ENCODE measurements at regions not wholly inside any gene's neighbourhood (a gene's known extent, or its start where the extent isn't known, plus 50 kb on each side); places are given as distances from the start of the nearest gene placed in this dataset.

- H3K36me3 Mint-ChIP-seq (ENCODE audit: low read depth) = no peaks in the 10 kb centered on the region
- H3K4me1 ChIP-seq (ENCODE audit: insufficient read depth) = no peaks in the 10 kb centered on the region; the same call in 1 of the 2 replicates
- H3K27ac ChIP-seq (ENCODE audit: low read depth) = no peak overlapping the region
- no peaks in the 10 kb centered on the region for H3F3A ChIP-seq (replicated peaks; ENCODE audit: low read depth)
- H3K4me3 Mint-ChIP-seq = no peak overlapping the region
- peaks cover 8% of the 10 kb centered on the region for H3K4me1 Mint-ChIP-seq
- DNase-seq (ENCODE audit: low spot score) (no peak), ATAC-seq (no peak)
- no peaks in the 10 kb centered on the region for H3K27me3 ChIP-seq (ENCODE audit: insufficient read depth)
- H3K36me3 ChIP-seq (ENCODE audit: insufficient read depth) = no peaks in the 10 kb centered on the region
- no peaks in the 10 kb centered on the region for H3K79me2 ChIP-seq (replicated peaks; ENCODE audit: insufficient read depth)
- H3K9me3 Mint-ChIP-seq = no peaks in the 10 kb centered on the region; the same call in 2 of the 3 replicates
- no peaks in the 10 kb centered on the region for H4K20me1 ChIP-seq (replicated peaks; ENCODE audit: insufficient read depth)
- H3K4me2 ChIP-seq = no peak overlapping the region
- H3K9me2 ChIP-seq (ENCODE audit: insufficient read depth) = no peaks in the 10 kb centered on the region
- H3K4me3 ChIP-seq = no peak overlapping the region
- no peaks in the 10 kb centered on the region for H3K27me3 Mint-ChIP-seq (ENCODE audit: insufficient read depth, low read depth, poor library complexity)
- peak overlapping the region; percentile 48; the same call in 1 of the 2 replicates for H2AFZ ChIP-seq
- TF ChIP-seq POLR2AphosphoS5 (IDR thresholded peaks at IDR 0.05; ENCODE audit: low read depth) (no peak), JUNB (IDR thresholded peaks at IDR 0.05; ENCODE audit: unreplicated experiment) (no peak), CREB1 (CRISPR knock-in tag; IDR thresholded peaks at IDR 0.05; ENCODE audit: low read depth) (no peak), REST (IDR thresholded peaks at IDR 0.05; ENCODE audit: unreplicated experiment) (no peak), CTCF (conservative IDR thresholded peaks at IDR 0.05; ENCODE audit: low read depth in 2 of 2) (no peak), ETS1 (IDR thresholded peaks at IDR 0.05) (no peak), EZH2 (IDR thresholded peaks at IDR 0.05; ENCODE audit: low read depth, unreplicated experiment) (no peak), ZNF114 (CRISPR knock-in tag; IDR thresholded peaks at IDR 0.05) (no peak), STAT1 (IDR thresholded peaks at IDR 0.05; ENCODE audit: unreplicated experiment) (no peak), ZNF462 (CRISPR knock-in tag; IDR thresholded peaks at IDR 0.05) (no peak), NANOG (IDR thresholded peaks at IDR 0.05; ENCODE audit: borderline replicate concordance) (no peak), EZH2phosphoT487 (IDR thresholded peaks at IDR 0.05; ENCODE audit: unreplicated experiment) (no peak), ZNF331 (CRISPR knock-in tag; IDR thresholded peaks at IDR 0.05; ENCODE audit: low read depth) (no peak)
- H3K27ac Mint-ChIP-seq = no peak overlapping the region
These were observed 122.5 kb upstream of the TAB2 start for GRCh38 chr6:149194820-149195558.
